PC-3 (cell line): ENCODE measurements at regions not wholly inside any gene's neighbourhood (a gene's known extent, or its start where the extent isn't known, plus 50 kb on each side); places are given as distances from the start of the nearest gene placed in this dataset.

Source experiments
- EZH2phosphoT487 ChIP-seq: fragments of 300-600 bp; sonication (generic); IDR thresholded peaks from 2 replicates; pipeline ENCODE4 v1.6.1; 2018; ENCODE audit warnings: mild to moderate bottlenecking, antibody characterized with exemption, low read length, borderline replicate concordance
- TF ChIP-seq, protein P1 (sequence below): fragments of 300-600 bp; sonication (generic); conservative IDR thresholded peaks from 2 replicates; pipeline ENCODE4 v1.5.1; 2017; ENCODE audit warnings: antibody characterized with exemption, low read depth, mild to moderate bottlenecking, low read length

DNA sequence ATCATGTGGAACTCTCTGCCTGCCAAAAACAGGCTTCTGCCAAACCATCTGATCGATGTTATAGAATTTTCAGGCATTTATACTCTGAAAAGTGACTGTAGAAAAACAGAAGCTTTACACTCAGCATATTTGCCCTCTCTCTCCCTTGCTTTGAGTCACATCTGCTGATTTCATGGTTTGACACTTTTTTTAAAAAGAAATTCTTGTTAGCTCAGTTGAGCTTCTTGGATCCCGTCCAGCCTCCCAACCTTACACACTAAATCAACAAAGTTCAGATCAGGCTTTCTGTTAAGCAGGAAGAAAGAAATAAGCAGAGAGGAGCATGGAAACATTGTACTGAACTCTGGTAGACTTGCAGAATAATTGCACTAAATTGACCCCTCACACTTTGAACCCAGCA lies 193.6 kb upstream of the SEL1L start:
- TF ChIP-seq, protein P1, sequence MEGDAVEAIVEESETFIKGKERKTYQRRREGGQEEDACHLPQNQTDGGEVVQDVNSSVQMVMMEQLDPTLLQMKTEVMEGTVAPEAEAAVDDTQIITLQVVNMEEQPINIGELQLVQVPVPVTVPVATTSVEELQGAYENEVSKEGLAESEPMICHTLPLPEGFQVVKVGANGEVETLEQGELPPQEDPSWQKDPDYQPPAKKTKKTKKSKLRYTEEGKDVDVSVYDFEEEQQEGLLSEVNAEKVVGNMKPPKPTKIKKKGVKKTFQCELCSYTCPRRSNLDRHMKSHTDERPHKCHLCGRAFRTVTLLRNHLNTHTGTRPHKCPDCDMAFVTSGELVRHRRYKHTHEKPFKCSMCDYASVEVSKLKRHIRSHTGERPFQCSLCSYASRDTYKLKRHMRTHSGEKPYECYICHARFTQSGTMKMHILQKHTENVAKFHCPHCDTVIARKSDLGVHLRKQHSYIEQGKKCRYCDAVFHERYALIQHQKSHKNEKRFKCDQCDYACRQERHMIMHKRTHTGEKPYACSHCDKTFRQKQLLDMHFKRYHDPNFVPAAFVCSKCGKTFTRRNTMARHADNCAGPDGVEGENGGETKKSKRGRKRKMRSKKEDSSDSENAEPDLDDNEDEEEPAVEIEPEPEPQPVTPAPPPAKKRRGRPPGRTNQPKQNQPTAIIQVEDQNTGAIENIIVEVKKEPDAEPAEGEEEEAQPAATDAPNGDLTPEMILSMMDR, result no peak
- no peak for TF ChIP-seq EZH2phosphoT487
